Natural killer cell (primary cell): ENCODE measurements at regions not wholly inside any gene's neighbourhood (a gene's known extent, or its start where the extent isn't known, plus 50 kb on each side); places are given as distances from the start of the nearest gene placed in this dataset.

ENCODE experiments used
- ATAC-seq, 3 donors: fragments of 150-1000 bp in 2 of 3; fragments of 200-7000 bp in 1 of 3; cut with Tn5 transposase; 1 replicate in 1 of 3; 2 replicates in 2 of 3; pipeline ENCODE4 v1.10.0; 2021; ENCODE audit warnings: mild to moderate bottlenecking in 2 of 3, moderate library complexity in 2 of 3
- DNase-seq, 2 donors: peaks; one replicate each; pipeline versions ENCODE4 v3.0.0 to v3.0.0-alpha.2; 2013 to 2021; ENCODE audit warnings: mixed read lengths in 1 of 2
- H3K27ac ChIP-seq: one replicate; pipeline ENCODE4 v1.5.1; 2013; ENCODE audit warnings: mild to moderate bottlenecking, low read length
- H3K27me3 ChIP-seq: one replicate; pipeline ENCODE4 v1.6.1; 2013; ENCODE audit warnings: low read length; ENCODE audit not compliant: control insufficient read depth, insufficient read depth
- H3K36me3 ChIP-seq: one replicate; pipeline ENCODE4 v1.6.1; 2013; ENCODE audit warnings: low read length; ENCODE audit not compliant: control insufficient read depth, insufficient read depth
- H3K4me1 ChIP-seq: one replicate; pipeline ENCODE4 v1.6.1; 2013; ENCODE audit warnings: low read length; ENCODE audit not compliant: control insufficient read depth, insufficient read depth
- H3K4me3 ChIP-seq: one replicate; pipeline ENCODE4 v1.5.1; 2013; ENCODE audit warnings: low read length
- H3K9me3 ChIP-seq: one replicate; pipeline ENCODE4 v1.6.1; 2013; ENCODE audit warnings: low read length; ENCODE audit not compliant: control insufficient read depth, insufficient read depth
- H3K27ac Mint-ChIP-seq, 2 donors: one replicate each; pipeline ENCODE4 v1.8.0; 2022; ENCODE audit warnings: mild to moderate bottlenecking in 2 of 2, mixed read lengths in 2 of 2, moderate library complexity in 1 of 2
- H3K27me3 Mint-ChIP-seq, 2 donors: one replicate each; pipeline ENCODE4 v1.8.0; 2022; ENCODE audit warnings: low read depth in 2 of 2, mixed read lengths in 2 of 2
- H3K36me3 Mint-ChIP-seq: one replicate; pipeline ENCODE4 v1.8.0; 2022; ENCODE audit warnings: mixed read lengths
- H3K4me1 Mint-ChIP-seq, 2 donors: one replicate each; pipeline ENCODE4 v1.8.0; 2022; ENCODE audit warnings: mixed read lengths in 2 of 2
- H3K4me3 Mint-ChIP-seq: one replicate; pipeline ENCODE4 v1.8.0; 2022; ENCODE audit warnings: mild to moderate bottlenecking, moderate library complexity, mixed read lengths
- H3K9me3 Mint-ChIP-seq, 2 donors: one replicate each; pipeline ENCODE4 v1.8.0; 2022; ENCODE audit warnings: mixed read lengths in 2 of 2
- WGBS: methylation state at CpG from one replicate; pipeline ENCODE4 v1.1.7; 2013; ENCODE audit warnings: missing lambda C conversion rate; ENCODE audit not compliant: insufficient coverage; 5-methylcytosine and 5-hydroxymethylcytosine counted together
- intact Hi-C: fragments of 100-400 bp; cut with micrococcal nuclease; formaldehyde crosslinking; loops from one replicate; pipeline ENCODE4 v1.14.2; 2022
- TF ChIP-seq, protein P1 (sequence below): fragments of 200-600 bp; IDR thresholded peaks from one replicate; pipeline ENCODE4 v1.8.0; 2022; ENCODE audit warnings: antibody characterized with exemption

DNA sequence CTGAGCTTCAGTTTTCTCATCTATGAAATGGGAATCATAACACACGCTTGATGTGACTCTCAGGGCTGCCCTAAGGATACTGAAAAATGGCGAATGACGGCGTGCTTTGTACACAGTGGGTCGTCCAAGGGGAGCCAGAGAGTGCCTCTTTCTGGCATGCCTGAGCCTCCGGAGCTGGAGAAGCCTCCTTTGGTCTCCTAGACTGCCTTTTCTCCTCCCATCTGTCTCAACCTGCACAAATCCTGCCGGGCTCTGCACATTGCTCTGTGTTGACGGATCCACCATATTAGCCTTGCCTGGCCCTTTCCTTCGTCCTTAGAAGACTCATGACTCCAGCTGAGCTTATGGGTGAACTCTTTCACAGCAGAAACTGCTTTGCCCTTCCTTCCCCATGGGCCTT lies 220.9 kb downstream of the TSHZ3 start:
- Histone ChIP-seq H3K36me3 (no peaks in the 10 kb centered on the region), H3K4me1 (no peaks in the 10 kb centered on the region), H3K27me3 (no peaks in the 10 kb centered on the region), H3K9me3 (no peaks in the 10 kb centered on the region), H3K27ac (no peak overlapping the region), H3K4me3 (no peak overlapping the region)
- Mint-ChIP-seq H3K4me3 (no peak overlapping the region), H3K27ac (no peak overlapping the region), H3K36me3 (no peaks in the 10 kb centered on the region), H3K27me3 (peaks cover 3 to 25% of the 10 kb centered on the region in 2 donors), H3K9me3 (no peaks in the 10 kb centered on the region), H3K4me1 (no peaks in the 10 kb centered on the region)
- intact Hi-C loops = no loop called here
- 89% methylated on average over 9 of the region's 9 CpGs for WGBS
- DNase-seq (no peak), ATAC-seq (no peak)
- TF ChIP-seq, protein P1, sequence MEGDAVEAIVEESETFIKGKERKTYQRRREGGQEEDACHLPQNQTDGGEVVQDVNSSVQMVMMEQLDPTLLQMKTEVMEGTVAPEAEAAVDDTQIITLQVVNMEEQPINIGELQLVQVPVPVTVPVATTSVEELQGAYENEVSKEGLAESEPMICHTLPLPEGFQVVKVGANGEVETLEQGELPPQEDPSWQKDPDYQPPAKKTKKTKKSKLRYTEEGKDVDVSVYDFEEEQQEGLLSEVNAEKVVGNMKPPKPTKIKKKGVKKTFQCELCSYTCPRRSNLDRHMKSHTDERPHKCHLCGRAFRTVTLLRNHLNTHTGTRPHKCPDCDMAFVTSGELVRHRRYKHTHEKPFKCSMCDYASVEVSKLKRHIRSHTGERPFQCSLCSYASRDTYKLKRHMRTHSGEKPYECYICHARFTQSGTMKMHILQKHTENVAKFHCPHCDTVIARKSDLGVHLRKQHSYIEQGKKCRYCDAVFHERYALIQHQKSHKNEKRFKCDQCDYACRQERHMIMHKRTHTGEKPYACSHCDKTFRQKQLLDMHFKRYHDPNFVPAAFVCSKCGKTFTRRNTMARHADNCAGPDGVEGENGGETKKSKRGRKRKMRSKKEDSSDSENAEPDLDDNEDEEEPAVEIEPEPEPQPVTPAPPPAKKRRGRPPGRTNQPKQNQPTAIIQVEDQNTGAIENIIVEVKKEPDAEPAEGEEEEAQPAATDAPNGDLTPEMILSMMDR = no peak

DNA sequence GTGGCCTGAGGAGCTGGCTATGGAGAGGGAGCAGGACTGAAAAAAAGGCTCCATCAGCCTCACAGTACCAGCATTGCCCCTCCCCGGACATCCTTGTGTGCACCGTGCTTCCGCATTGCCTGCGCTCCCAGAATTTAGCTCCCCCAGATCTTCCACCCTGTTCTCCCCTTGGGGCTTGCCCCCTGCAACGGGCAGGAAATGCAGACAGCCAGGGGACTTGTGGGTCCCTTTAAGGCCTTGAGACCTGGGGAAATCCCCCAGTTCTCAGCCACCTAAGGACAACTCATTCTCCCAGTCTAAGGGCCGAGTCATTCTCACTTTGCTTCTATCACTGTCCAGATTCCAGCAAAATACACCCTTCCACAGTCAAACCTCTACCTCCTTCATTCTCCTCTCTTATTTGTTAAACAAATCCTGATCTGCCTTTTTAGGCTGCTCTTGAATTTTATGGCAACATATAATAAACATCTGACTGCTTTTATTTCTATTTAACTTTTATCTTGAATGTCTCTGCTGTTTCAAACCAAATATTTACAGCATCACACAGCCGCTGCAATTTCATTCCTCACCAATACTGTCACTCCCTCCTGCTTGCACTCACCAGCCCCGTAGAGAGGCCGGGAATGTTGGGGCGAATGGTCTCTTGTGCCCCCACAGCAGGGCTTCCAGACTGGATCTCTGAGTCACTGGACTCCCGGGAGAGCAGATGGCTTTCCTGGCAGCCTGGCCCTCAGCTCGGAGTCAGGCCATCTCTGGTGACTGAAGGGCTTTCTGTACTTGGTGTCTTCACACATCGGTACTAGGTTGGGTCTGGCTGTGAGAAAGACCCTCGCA lies 221.9 kb downstream of the TSHZ3 start:
- no peaks in the 10 kb centered on the region for H3K9me3 ChIP-seq
- DNase-seq (no peak), ATAC-seq (no peak)
- H3K4me3 ChIP-seq = no peak overlapping the region
- WGBS = 84% methylated on average over 14 of the region's 14 CpGs
- Mint-ChIP-seq H3K4me3 (no peak overlapping the region), H3K27me3 (peaks cover 4 to 25% of the 10 kb centered on the region in 2 donors), H3K36me3 (no peaks in the 10 kb centered on the region), H3K4me1 (no peaks in the 10 kb centered on the region), H3K9me3 (no peaks in the 10 kb centered on the region), H3K27ac (no peak overlapping the region)
- TF ChIP-seq, protein P1 = no peak
- H3K4me1 ChIP-seq = no peaks in the 10 kb centered on the region
- H3K36me3 ChIP-seq = no peaks in the 10 kb centered on the region
- intact Hi-C loops = no loop called here
- no peaks in the 10 kb centered on the region for H3K27me3 ChIP-seq
- H3K27ac ChIP-seq = no peak overlapping the region

DNA sequence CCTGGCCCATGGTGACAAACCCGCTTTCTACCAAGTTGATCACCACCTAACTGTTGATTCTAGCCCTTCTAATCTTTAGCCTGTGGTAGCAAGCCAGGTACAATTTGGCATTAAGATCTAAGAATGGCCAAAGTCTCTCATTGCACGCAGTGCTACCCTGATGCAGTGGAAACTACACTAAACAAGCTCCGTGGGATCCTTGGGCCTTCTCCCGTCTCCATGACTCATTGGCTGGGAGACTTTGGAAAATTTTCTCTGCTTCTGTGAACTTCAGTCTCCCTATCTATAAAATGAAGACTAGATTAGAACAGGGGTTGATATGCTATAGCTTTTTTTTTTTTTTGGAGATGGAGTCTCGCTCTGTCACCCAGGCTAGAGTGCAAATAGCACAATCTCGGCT lies 223.0 kb downstream of the TSHZ3 start:
- Mint-ChIP-seq H3K4me3 (no peak overlapping the region), H3K9me3 (no peaks in the 10 kb centered on the region), H3K36me3 (no peaks in the 10 kb centered on the region), H3K27me3 (peaks cover 7 to 25% of the 10 kb centered on the region in 2 donors), H3K27ac (no peak overlapping the region), H3K4me1 (no peaks in the 10 kb centered on the region)
- ATAC-seq = no peak
- Histone ChIP-seq H3K36me3 (no peaks in the 10 kb centered on the region), H3K4me3 (no peak overlapping the region), H3K27me3 (no peaks in the 10 kb centered on the region), H3K27ac (no peak overlapping the region), H3K4me1 (no peaks in the 10 kb centered on the region), H3K9me3 (no peaks in the 10 kb centered on the region)
- TF ChIP-seq, protein P1 = no peak
- 92% methylated on average over 6 of the region's 6 CpGs for WGBS
- intact Hi-C loops = no loop called here
- no peak for DNase-seq

DNA sequence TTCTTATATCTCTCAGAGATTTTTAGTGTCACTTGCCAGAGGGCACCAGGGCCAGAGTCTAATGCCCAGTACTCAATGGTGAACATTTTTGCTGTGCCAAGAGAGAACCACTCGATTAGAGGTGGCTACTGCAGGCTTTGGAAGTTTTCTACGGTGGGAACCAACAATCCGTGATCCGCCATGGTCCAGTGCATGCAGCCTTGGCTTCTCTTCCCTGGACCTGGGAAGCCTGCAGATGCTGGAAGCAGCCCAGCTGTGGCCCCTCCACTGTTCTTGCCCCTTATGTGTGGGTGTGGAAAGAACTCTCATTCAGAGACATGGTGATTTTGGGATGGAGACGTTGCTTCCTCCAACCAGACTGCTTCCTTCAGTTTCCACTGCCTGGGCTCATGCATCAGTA lies 224.2 kb downstream of the TSHZ3 start:
- DNase-seq = no peak
- Histone ChIP-seq H3K4me1 (no peaks in the 10 kb centered on the region), H3K9me3 (no peaks in the 10 kb centered on the region), H3K27me3 (no peaks in the 10 kb centered on the region), H3K4me3 (no peak overlapping the region), H3K36me3 (no peaks in the 10 kb centered on the region), H3K27ac (no peak overlapping the region)
- H3K36me3 Mint-ChIP-seq = no peaks in the 10 kb centered on the region
- peaks cover 7 to 18% of the 10 kb centered on the region in 2 donors for H3K27me3 Mint-ChIP-seq
- 88% methylated on average over 5 of the region's 5 CpGs for whole genome bisulfite sequencing
- no peaks in the 10 kb centered on the region for H3K9me3 Mint-ChIP-seq
- TF ChIP-seq, protein P1 = no peak
- no peak overlapping the region for H3K27ac Mint-ChIP-seq
- no peak for ATAC-seq
- H3K4me3 Mint-ChIP-seq = no peak overlapping the region
- H3K4me1 Mint-ChIP-seq = no peaks in the 10 kb centered on the region
- intact Hi-C loops = no loop called here
